Lung (tissue), 11 donors: ENCODE measurements at regions not wholly inside any gene's neighbourhood (a gene's known extent, or its start where the extent isn't known, plus 50 kb on each side); places are given as distances from the start of the nearest gene placed in this dataset.

Experiments used
- ATAC-seq: fragments of 200-7000 bp; cut with Tn5 transposase; one replicate; pipeline ENCODE4 v1.9.1; 2020; ENCODE audit warnings: moderate number of reproducible peaks; ENCODE audit not compliant: insufficient read depth, low FRiP score
- DNase-seq, 3 donors: peaks; one replicate each; pipeline ENCODE4 v3.0.0-alpha.2; 2013 to 2017
- H3K27ac ChIP-seq, 2 donors: one replicate each; pipeline ENCODE4 v1.5.1; 2013; ENCODE audit warnings: mild to moderate bottlenecking in 2 of 2, moderate library complexity in 2 of 2, control low read depth in 1 of 2, inconsistent platforms in 1 of 2, low read depth in 1 of 2, low read length in 1 of 2
- H3K27me3 ChIP-seq, 3 donors: one replicate each; pipeline ENCODE4 v1.5.1; 2013; ENCODE audit warnings: low read length in 2 of 3; ENCODE audit not compliant: control insufficient read depth in 3 of 3, insufficient read depth in 3 of 3
- H3K36me3 ChIP-seq, 4 donors: one replicate each; pipeline ENCODE4 v1.5.1; 2013; ENCODE audit warnings: low read length in 4 of 4, mild to moderate bottlenecking in 1 of 4, moderate library complexity in 1 of 4; ENCODE audit not compliant: control insufficient read depth in 4 of 4, insufficient read depth in 4 of 4
- H3K4me1 ChIP-seq, 5 donors: one replicate each; pipeline ENCODE4 v1.5.1; 2013; ENCODE audit warnings: low read length in 5 of 5, mild to moderate bottlenecking in 2 of 5, moderate library complexity in 1 of 5; ENCODE audit not compliant: control insufficient read depth in 5 of 5, insufficient read depth in 5 of 5
- H3K4me3 ChIP-seq: one replicate; pipeline ENCODE4 v1.5.1; 2013; ENCODE audit warnings: mild to moderate bottlenecking, control low read depth, moderate library complexity
- H3K9ac ChIP-seq, 2 donors: one replicate each; pipeline ENCODE4 v1.5.1; 2013; ENCODE audit warnings: low read length in 2 of 2, control low read depth in 1 of 2; ENCODE audit not compliant: insufficient read depth in 1 of 2
- H3K9me3 ChIP-seq, 4 donors: one replicate each; pipeline ENCODE4 v1.5.1; 2013; ENCODE audit warnings: low read length in 3 of 4, mild to moderate bottlenecking in 1 of 4, moderate library complexity in 1 of 4; ENCODE audit not compliant: control insufficient read depth in 4 of 4, insufficient read depth in 3 of 4
- WGBS, 2 donors: extraction: QIAGEN DNeasy Blood & Tissue Kit; methylation state at CpG; one replicate each; pipeline ENCODE4 v1.1.7; 2013; 5-methylcytosine and 5-hydroxymethylcytosine counted together
- TF ChIP-seq, protein P1 (sequence below): IDR thresholded peaks from 2 replicates; pipeline ENCODE4 v1.5.1; 2012; ENCODE audit warnings: mild to moderate bottlenecking; ENCODE audit errors: control extremely low read depth, extremely low read depth
- donor health status: control.
- donor health status: control.
- donor health status: Bipolar disorder and iron deficiency.
- donor health status: healthy.
- donor health status: DM: yes; HTN: yes; CAD: no.

DNA sequence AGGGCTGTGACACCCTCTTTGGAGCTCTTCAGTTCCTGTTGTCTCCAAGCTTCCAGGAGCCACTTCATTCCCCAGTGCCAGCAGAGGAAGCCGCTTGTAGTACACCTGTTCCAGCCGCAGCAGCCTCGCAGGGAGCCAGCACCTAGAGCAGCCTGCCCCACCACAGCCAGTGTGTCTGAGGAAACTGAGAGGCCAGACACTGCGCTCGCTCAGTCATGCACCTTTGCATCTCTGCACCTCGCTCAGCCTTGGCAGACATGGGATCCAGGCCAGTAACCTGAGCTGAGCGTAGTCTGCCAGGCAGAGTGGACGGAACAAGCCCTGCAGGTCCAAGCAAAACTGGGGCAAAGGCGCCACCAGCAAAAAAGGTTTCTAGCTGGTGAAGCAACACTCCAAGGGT lies 1072.1 kb downstream of the JRKL start:
- Histone ChIP-seq H3K27me3 (no peaks in the 10 kb centered on the region), H3K4me1 (no peaks in the 10 kb centered on the region), H3K9me3 (peaks cover 0 to 14% (median 8%) of the 10 kb centered on the region in 4 donors), H3K9ac (no peak overlapping the region), H3K27ac (no peak overlapping the region), H3K4me3 (no peak overlapping the region), H3K36me3 (no peaks in the 10 kb centered on the region)
- DNase-seq (no peak), ATAC-seq (no peak)
- WGBS, 2 donors: 92 to 94% methylated on average over 9 of the region's 9 CpGs
- TF ChIP-seq, protein P1, sequence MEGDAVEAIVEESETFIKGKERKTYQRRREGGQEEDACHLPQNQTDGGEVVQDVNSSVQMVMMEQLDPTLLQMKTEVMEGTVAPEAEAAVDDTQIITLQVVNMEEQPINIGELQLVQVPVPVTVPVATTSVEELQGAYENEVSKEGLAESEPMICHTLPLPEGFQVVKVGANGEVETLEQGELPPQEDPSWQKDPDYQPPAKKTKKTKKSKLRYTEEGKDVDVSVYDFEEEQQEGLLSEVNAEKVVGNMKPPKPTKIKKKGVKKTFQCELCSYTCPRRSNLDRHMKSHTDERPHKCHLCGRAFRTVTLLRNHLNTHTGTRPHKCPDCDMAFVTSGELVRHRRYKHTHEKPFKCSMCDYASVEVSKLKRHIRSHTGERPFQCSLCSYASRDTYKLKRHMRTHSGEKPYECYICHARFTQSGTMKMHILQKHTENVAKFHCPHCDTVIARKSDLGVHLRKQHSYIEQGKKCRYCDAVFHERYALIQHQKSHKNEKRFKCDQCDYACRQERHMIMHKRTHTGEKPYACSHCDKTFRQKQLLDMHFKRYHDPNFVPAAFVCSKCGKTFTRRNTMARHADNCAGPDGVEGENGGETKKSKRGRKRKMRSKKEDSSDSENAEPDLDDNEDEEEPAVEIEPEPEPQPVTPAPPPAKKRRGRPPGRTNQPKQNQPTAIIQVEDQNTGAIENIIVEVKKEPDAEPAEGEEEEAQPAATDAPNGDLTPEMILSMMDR: no peak

DNA sequence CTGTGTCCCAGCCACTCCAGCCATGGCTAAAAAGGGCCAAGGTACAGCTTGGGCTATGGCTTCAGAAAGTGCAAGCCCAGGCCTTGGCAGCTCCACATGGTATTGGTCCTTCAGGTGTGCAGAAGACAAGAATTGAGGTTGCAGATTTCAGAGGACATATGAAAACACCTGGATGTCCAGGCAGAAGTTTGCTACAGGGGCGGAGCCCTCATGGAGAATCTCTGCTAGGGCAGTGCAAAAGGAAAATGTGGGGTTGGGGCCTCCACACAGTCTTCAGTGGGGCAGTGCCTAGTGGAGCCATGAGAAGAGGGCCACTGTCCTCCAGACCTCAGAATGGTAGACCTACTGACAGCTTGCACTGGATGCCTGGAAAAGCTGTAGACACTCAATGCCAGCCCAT lies 1074.1 kb downstream of the JRKL start:
- TF ChIP-seq, protein P1: no peak
- H3K27me3 ChIP-seq: no peaks in the 10 kb centered on the region
- H3K36me3 ChIP-seq: no peaks in the 10 kb centered on the region
- WGBS, 2 donors: 33 to 48% methylated on average over 1 of the region's 1 CpG
- H3K4me3 ChIP-seq: no peak overlapping the region
- no peaks in the 10 kb centered on the region for H3K4me1 ChIP-seq
- ATAC-seq (no peak), DNase-seq (no peak)
- no peak overlapping the region for H3K9ac ChIP-seq
- peaks cover 0 to 14% (median 8%) of the 10 kb centered on the region in 4 donors for H3K9me3 ChIP-seq
- H3K27ac ChIP-seq: no peak overlapping the region

DNA sequence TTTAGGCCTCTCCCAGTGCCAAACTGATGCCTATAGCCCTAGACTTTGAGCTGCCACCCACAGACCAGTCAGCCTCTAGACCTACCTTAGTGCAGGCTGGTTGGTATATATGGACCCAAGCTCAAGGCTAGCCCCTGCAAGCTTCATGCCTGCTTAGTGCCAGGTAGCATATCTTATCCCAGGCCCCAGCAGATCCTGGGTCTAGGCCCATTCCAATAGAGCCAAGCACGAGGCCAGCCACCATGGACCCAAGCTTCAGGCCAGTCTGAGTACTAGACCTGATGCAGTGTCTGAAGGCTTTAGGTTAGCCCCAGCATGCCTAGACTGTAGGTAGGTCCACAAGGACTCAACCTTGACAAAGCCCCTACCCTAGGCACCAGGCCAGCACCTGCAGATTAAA lies 1081.7 kb downstream of the JRKL start:
- no peaks in the 10 kb centered on the region for H3K4me1 ChIP-seq
- TF ChIP-seq, protein P1: no peak
- 65 to 79% methylated on average over 1 of the region's 1 CpG for WGBS, 2 donors
- H3K36me3 ChIP-seq: no peaks in the 10 kb centered on the region
- H3K9me3 ChIP-seq: peaks cover 0 to 10% (median 8%) of the 10 kb centered on the region in 4 donors
- no peak overlapping the region for H3K27ac ChIP-seq
- DNase-seq: no peak
- H3K4me3 ChIP-seq: no peak overlapping the region
- H3K9ac ChIP-seq: no peak overlapping the region
- ATAC-seq: no peak
- no peaks in the 10 kb centered on the region for H3K27me3 ChIP-seq

DNA sequence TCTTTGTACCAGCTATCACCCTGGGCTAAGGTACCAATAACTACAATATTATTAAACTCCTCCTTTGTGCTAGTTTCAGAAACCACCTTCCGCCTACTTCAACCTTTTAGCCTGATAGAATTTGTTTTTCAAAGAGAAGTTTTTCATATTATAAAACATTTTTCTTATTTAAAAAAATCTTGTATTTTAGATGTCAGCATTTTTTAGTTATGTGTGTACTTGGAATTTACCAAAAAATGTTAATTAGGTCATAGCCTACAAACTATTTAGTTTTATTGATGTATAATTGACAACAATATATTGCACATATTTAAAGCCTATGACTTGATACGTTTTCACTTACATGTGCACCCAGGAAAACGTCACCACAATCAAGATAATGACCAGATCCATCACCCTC lies 1097.6 kb downstream of the JRKL start:
- Histone ChIP-seq H3K4me1 (no peaks in the 10 kb centered on the region), H3K27ac (no peak overlapping the region), H3K9me3 (peaks cover 0 to 3% (median 0%) of the 10 kb centered on the region in 4 donors), H3K9ac (no peak overlapping the region), H3K4me3 (no peak overlapping the region), H3K36me3 (no peaks in the 10 kb centered on the region), H3K27me3 (no peaks in the 10 kb centered on the region)
- DNase-seq (no peak), ATAC-seq (no peak)
- 60 to 72% methylated on average over 3 of the region's 3 CpGs for WGBS, 2 donors
- TF ChIP-seq, protein P1: no peak
